ENCODE measurements at regions not wholly inside any gene's neighbourhood (a gene's known extent, or its start where the extent isn't known, plus 50 kb on each side); places are given as distances from the start of the nearest gene placed in this dataset.

GRCh38 chr3:35968043-35968622 is 328.8 kb downstream of the ARPP21 start:
- H3K27ac ChIP-seq (ENCODE audit: low read length) = no peak overlapping the region

GRCh38 chr3:35969406-35969805 is 330.1 kb downstream of the ARPP21 start:
- Histone ChIP-seq H4K20me1 (ENCODE audit: insufficient read depth, low read length) (no peaks in the 10 kb centered on the region), H2AFZ (ENCODE audit: low read length) (no peak overlapping the region), H3K4me1 (ENCODE audit: low read length) (no peaks in the 10 kb centered on the region), H3K4me2 (ENCODE audit: low read depth, low read length) (no peak overlapping the region), H3K27ac (ENCODE audit: low read length) (no peak overlapping the region), H3K9me3 (replicated peaks; ENCODE audit: insufficient read depth, low read length) (no peaks in the 10 kb centered on the region), H3K36me3 (replicated peaks; ENCODE audit: insufficient read depth, low read length) (no peaks in the 10 kb centered on the region), H3F3A (ENCODE audit: insufficient read depth, low read length) (no peaks in the 10 kb centered on the region), H3K4me3 (ENCODE audit: low read length) (no peak overlapping the region), H3K27me3 (replicated peaks; ENCODE audit: insufficient read depth, low read length) (no peaks in the 10 kb centered on the region), H3K79me2 (ENCODE audit: low read length) (no peaks in the 10 kb centered on the region), H3K9me2 (replicated peaks; ENCODE audit: insufficient read depth, low read length) (no peaks in the 10 kb centered on the region), H3K9ac (ENCODE audit: low read length) (no peak overlapping the region)
- no peak for TF ChIP-seq EZH2phosphoT487 (IDR thresholded peaks at IDR 0.05; ENCODE audit: low read length)
- TF ChIP-seq EZH2 (optimal IDR thresholded peaks at IDR 0.05; ENCODE audit: low read depth, low read length) = no peak
- no peak for TF ChIP-seq CTCF (IDR thresholded peaks at IDR 0.05; ENCODE audit: low read length)
- no peak for DNase-seq

More at GRCh38 chr3:35968043-35968622, 328.8 kb downstream of the ARPP21 start:
- no peaks in the 10 kb centered on the region for H3K79me2 ChIP-seq (ENCODE audit: low read length)
- DNase-seq = no peak
- H3K27me3 ChIP-seq (replicated peaks; ENCODE audit: insufficient read depth, low read length) = no peaks in the 10 kb centered on the region
- no peaks in the 10 kb centered on the region for H3K4me1 ChIP-seq (ENCODE audit: low read length)
- no peaks in the 10 kb centered on the region for H3K9me2 ChIP-seq (replicated peaks; ENCODE audit: insufficient read depth, low read length)
- no peaks in the 10 kb centered on the region for H3F3A ChIP-seq (ENCODE audit: insufficient read depth, low read length)
- no peak overlapping the region for H3K9ac ChIP-seq (ENCODE audit: low read length)
- no peaks in the 10 kb centered on the region for H4K20me1 ChIP-seq (ENCODE audit: insufficient read depth, low read length)
- no peaks in the 10 kb centered on the region for H3K36me3 ChIP-seq (replicated peaks; ENCODE audit: insufficient read depth, low read length)
- no peak overlapping the region for H2AFZ ChIP-seq (ENCODE audit: low read length)
- H3K9me3 ChIP-seq (replicated peaks; ENCODE audit: insufficient read depth, low read length) = no peaks in the 10 kb centered on the region
- no peak overlapping the region for H3K4me3 ChIP-seq (ENCODE audit: low read length)
- H3K4me2 ChIP-seq (ENCODE audit: low read depth, low read length) = no peak overlapping the region
- TF ChIP-seq CTCF (IDR thresholded peaks at IDR 0.05; ENCODE audit: low read length) (no peak), EZH2phosphoT487 (IDR thresholded peaks at IDR 0.05; ENCODE audit: low read length) (no peak), EZH2 (optimal IDR thresholded peaks at IDR 0.05; ENCODE audit: low read depth, low read length) (no peak)

- no peak for DNase-seq
Observed at GRCh38 chr3:35970793-35971192, 331.5 kb downstream of the ARPP21 start.

More at GRCh38 chr3:35970793-35971192, 331.5 kb downstream of the ARPP21 start:
- Histone ChIP-seq H3F3A (ENCODE audit: insufficient read depth, low read length) (no peaks in the 10 kb centered on the region), H3K79me2 (ENCODE audit: low read length) (no peaks in the 10 kb centered on the region), H3K36me3 (replicated peaks; ENCODE audit: insufficient read depth, low read length) (no peaks in the 10 kb centered on the region), H3K4me1 (ENCODE audit: low read length) (no peaks in the 10 kb centered on the region), H3K4me3 (ENCODE audit: low read length) (no peak overlapping the region), H3K4me2 (ENCODE audit: low read depth, low read length) (no peak overlapping the region), H4K20me1 (ENCODE audit: insufficient read depth, low read length) (no peaks in the 10 kb centered on the region), H3K9me3 (replicated peaks; ENCODE audit: insufficient read depth, low read length) (no peaks in the 10 kb centered on the region), H3K27ac (ENCODE audit: low read length) (no peak overlapping the region), H3K9ac (ENCODE audit: low read length) (no peak overlapping the region), H3K27me3 (replicated peaks; ENCODE audit: insufficient read depth, low read length) (no peaks in the 10 kb centered on the region), H3K9me2 (replicated peaks; ENCODE audit: insufficient read depth, low read length) (no peaks in the 10 kb centered on the region), H2AFZ (ENCODE audit: low read length) (no peak overlapping the region)
- TF ChIP-seq CTCF (IDR thresholded peaks at IDR 0.05; ENCODE audit: low read length) = no peak
- TF ChIP-seq EZH2 (optimal IDR thresholded peaks at IDR 0.05; ENCODE audit: low read depth, low read length) = no peak
- TF ChIP-seq EZH2phosphoT487 (IDR thresholded peaks at IDR 0.05; ENCODE audit: low read length) = no peak
